ENCODE measurements at regions not wholly inside any gene's neighbourhood (a gene's known extent, or its start where the extent isn't known, plus 50 kb on each side); places are given as distances from the start of the nearest gene placed in this dataset.
A peak's percentile ranks its signal among the peaks of the same experiment; 100 is the strongest.
"Not testable (repeated sequence)": the region's sequence is repeated elsewhere in the genome, so short reads cannot be mapped to it uniquely, and the experiment has no call there.

DNA sequence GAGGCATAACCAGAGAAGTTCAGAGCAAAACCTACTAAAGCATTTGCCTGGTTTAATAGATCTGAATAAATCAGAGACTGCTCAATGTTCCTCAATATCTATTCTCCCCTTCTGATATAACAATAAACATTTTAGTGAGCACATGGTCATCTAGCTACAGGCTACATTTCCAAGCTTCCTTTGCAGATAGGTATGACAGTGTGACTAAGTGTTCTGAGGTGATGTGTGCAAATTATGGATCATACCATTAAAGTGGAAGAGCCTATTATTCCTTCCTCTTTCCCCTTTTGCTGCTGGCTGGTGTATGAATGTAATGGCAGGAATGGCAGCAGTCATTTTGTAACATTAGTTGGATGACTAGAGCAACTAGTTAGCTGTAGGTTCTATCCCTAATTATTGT, 285.8 kb upstream of the RASA1 start:
- no peak for DNase-seq

GRCh38 chr5:86983208-86983607, 284.5 kb upstream of the RASA1 start:
- no peak for DNase-seq

DNA sequence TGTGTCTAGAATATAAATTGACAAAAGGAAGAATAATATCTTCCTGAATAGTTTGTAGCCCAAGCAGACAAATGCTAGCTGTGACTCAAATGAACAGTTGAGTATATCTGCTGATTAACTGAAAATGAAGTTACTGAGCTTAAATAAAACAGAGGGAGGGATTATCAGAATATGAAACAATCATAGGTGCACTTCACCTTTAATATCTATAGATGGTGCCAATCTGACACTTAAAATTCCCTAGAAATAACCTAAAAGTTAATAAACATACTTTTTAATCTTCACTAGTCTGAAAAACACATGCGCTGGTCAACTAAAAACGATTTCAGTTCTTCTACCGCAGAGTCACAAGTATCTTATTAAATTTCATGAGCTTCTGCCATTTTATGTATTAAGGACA, 280.8 kb upstream of the RASA1 start:
- no peak for DNase-seq

DNA sequence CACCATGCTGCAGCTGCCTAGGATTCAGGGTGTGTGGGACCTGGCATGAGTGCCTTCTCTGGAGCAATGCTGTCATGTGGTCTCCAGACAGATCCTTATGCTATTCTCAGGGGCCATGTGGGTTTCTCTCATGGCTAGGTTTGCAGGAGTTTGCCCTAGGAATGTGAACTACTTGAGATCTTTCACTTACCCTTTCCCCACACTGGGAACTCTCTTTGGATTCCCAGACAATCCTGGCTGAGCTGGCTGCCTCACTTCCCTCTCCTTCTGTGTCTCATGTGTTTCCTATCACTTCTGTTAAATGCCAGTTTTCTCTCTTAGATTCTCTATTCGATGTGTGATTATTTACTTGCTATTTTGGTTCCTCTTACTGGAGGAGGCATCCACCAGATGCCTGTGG, 270.2 kb upstream of the RASA1 start:
- DNase-seq, result no peak

GRCh38 chr5:86999951-87000350, 267.7 kb upstream of the RASA1 start:
- DNase-seq, result no peak

DNA sequence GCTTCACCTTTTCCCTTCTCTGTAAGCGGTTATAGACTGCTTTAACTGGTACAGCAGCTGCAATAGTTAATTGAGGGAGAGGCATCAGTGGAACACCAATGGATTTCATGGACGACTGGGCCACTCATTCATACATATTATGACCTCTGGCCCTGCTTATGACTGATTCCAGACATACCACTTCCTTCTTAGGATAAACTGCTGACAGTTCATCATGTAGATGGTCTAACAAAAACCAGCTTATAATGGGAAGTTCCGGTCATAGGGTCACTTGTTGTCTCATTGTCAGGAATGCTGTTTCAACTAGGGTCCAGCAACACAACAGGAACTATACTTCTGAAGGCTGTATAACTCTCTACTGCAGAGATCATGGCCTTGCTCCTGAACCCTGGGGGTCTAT, 265.2 kb upstream of the RASA1 start:
- DNase-seq, result no peak

DNA sequence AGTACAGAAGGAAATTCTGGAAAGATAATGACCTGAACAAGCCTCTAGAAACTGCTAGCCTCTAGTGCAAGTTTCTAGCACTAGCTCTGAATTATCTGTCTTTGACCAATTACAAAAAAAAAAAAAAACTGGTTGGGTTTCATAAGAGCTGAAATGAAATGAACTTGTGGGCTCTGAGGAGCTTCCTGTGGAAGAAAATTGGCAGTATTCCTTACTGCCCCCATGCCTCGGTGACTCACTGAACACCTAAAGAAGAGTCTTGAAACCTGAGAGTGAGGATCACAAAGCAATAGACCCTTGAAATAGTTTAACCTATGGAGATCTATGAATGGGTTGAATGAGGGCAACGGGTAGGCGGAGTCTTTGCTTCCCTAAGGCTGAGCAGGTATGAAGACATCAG, 263.6 kb upstream of the RASA1 start:
- DNase-seq, result no peak

DNA sequence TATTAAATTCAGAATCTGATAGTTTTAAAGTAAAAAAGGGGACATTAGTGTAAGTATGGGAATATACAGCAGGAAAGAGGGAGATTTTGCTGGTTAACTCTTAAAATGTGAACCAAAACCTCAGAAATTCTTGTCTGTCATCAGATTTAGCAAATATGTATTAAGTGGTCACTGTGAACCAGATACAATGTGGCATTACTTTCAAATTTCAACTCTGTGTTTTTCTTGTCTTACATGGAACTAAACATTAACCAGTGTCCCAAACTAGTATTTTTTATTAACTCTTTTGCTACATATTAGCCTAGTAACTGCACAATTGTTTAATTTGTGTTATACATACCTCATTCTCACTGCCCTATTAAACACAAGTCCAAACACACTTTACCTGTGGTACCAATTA, 259.9 kb upstream of the RASA1 start:
- DNase-seq, result no peak

- no peak for DNase-seq
These were observed 258.7 kb upstream of the RASA1 start for GRCh38 chr5:87008751-87009560.

DNA sequence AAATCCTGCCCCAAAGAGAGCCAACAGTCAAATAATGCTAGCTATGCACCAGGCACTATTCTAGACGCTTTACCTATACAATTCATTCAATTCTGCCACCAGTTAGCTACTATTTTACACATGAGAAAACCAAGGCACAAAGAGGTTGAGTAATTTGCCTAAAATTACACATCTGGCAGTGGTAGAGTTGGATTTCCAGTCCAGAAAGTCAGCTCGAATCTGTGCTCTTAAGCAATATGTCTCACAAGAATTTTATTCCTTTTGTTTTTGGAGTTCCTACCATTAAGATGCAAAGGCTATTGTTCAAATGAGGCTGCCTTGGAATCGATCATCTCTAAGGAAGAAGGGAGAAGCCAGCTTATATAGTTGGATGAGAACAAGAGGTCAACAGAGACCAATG, 256.9 kb upstream of the RASA1 start:
- DNase-seq, result no peak

GRCh38 chr5:87015901-87016300, 251.8 kb upstream of the RASA1 start:
- DNase-seq, result no peak

DNA sequence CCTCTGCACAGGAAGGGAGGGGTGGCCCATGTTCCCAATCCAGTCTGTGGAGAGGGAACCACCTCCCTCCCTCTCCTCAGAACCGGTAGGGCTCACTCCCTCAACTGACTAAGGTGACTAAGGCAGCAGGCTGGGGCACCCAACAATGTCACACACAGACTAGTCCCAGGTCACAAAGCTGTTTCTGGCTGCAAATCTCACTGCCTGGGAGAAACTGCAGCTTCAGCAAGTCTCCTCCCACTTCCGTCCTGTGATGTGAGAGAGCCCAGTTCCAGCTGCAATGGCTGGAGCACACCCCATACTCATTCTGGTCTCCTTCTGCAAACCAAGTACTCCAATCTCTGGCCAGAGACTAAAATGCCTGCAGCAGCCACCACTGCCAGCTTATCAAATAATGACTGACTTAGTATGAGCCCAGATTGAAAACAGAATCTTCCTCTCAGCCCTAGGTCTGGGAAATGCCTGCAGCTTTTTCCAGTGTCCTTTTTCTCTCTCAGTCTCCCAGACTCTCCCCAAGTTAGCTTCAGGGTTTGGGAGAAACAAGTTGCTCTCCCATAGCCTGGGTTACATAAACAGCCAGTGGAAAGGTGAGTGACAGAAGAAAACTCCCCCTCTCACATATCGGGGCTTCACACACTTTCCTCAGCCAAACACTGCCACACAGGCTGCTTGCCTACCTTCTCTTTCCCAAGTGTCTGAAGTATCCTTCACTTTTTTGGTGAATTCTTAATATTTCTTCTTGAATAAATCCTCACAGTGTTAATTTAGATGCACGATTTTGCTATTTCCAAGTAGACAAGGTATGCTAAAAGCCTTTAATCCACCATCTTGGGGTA, 247.4 kb upstream of the RASA1 start:
- peak; percentile 24 for DNase-seq

- no peak for DNase-seq
These were observed 245.3 kb upstream of the RASA1 start for GRCh38 chr5:87022415-87022814.

GRCh38 chr5:87027570-87027969, 240.1 kb upstream of the RASA1 start:
- no peak for DNase-seq

GRCh38 chr5:87029951-87030350, 237.7 kb upstream of the RASA1 start:
- no peak for DNase-seq

- no peak for DNase-seq
These were observed 237.0 kb upstream of the RASA1 start for GRCh38 chr5:87030699-87031098.

- DNase-seq, result no peak
These were observed 233.1 kb upstream of the RASA1 start for GRCh38 chr5:87034557-87034956.

GRCh38 chr5:87042554-87042953, 225.1 kb upstream of the RASA1 start:
- DNase-seq, result no peak

- DNase-seq, result no peak
These were observed 219.5 kb upstream of the RASA1 start for GRCh38 chr5:87048156-87048555.

DNA sequence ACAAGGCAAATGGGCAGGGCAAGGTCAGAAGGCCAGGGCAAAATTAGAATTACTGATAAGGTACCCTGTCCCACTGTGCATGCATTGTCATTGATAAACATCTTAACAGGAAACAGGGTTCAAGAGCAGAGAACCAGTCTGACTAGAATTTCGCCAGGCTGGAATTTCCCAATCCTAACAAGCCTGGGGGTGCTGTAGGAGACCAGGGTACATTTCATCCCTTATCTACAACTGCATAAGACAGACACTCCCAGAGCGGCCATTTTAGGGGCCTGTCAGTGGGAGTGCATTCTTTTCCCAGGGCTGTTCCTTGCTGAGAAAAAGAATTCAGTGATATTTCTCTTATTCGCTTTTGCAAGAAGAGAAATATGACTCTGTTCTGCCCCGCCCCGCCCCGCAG, 218.7 kb upstream of the RASA1 start:
- not testable (repeated sequence) for DNase-seq

- no peak for DNase-seq
These were observed 216.1 kb upstream of the RASA1 start for GRCh38 chr5:87051502-87052113.

DNA sequence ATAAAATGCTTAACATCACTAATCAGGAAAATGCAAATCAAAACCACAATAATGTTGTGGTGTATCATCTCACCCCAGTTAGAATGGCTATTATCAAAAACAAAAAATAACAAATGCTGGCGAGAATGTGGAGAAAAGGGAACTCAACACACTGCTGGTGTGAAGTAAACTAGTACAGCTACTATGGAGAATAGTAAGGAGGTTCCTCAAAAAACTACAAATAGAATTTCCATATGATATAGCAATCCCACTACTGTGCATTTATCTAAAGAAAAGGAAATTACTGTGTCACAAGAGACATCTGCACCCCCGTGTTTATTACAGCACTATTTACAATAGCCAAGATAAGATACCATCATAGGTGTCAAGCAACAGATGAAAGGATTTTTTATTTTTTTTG, 214.5 kb upstream of the RASA1 start:
- no peak for DNase-seq

GRCh38 chr5:87054821-87055220, 212.9 kb upstream of the RASA1 start:
- DNase-seq, result no peak

GRCh38 chr5:87061046-87061445, 206.6 kb upstream of the RASA1 start:
- DNase-seq, result no peak
